HG03108 (cell line): ENCODE measurements at regions not wholly inside any gene's neighbourhood (a gene's known extent, or its start where the extent isn't known, plus 50 kb on each side); places are given as distances from the start of the nearest gene placed in this dataset.
"Not testable (repeated sequence)": the region's sequence is repeated elsewhere in the genome, so short reads cannot be mapped to it uniquely, and the experiment has no call there.

ENCODE experiments used
- ATAC-seq: cut with Tn5 transposase; IDR thresholded peaks from one replicate; pipeline ENCODE4 v1.9.1; 2021; ENCODE audit warnings: moderate library complexity; ENCODE audit not compliant: unreplicated experiment

DNA sequence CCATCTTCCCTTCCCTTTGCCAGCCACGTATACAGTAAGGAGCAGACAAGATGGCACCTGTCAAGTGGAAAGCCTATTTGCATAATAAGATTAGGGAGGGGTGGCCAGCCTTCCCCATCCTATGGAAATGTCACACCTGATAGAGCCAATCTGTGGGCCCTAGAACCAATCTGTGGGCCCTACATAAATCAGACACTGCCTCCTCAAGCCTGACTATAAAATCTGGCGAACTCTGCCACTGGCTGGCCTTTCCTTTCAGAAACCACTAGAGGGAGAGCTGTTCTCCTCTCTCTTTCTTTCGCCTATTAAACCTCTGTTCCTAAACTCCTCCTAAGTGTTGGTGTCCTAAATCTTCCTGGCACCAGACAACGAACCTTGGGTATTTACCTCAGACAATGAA, 231.5 kb upstream of the KLHL1 start:
- no peak for ATAC-seq

DNA sequence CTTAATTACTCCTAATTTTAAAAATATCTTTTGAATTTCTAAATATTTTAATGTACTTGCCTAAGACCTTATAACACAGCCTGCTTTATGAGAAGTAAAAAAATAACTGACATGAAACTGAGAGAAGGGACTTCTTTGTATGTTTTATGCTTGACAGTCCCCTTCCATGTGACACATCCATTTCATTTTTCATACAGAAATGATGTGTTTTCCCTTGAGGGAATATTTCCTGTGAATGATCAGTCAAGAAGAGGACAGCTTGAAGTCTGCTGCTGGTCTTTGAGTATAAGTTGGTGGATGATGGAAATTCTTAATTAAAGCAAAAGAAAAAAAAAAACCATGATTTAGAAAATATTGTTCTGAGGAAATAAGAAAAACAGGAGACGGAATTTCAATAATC, 230.4 kb upstream of the KLHL1 start:
- ATAC-seq = no peak

DNA sequence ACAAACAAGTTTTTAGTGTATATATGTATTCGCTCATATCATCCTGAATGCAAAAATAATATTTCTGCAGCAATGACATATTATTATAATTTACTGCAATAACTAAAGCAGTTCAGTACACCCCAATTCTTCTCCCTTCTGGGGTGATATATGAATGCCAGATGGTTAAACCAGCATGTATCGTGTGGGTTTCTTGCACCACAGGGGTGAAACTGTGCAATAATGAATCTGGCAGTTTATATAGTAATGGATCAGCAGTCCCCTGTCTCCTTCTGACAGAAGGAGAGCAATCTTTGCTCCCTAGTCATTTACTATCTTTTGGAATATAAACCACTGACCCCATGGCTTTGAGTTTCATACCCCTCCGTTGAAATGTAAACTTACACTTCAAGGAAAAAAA, 228.6 kb upstream of the KLHL1 start:
- ATAC-seq = no peak

DNA sequence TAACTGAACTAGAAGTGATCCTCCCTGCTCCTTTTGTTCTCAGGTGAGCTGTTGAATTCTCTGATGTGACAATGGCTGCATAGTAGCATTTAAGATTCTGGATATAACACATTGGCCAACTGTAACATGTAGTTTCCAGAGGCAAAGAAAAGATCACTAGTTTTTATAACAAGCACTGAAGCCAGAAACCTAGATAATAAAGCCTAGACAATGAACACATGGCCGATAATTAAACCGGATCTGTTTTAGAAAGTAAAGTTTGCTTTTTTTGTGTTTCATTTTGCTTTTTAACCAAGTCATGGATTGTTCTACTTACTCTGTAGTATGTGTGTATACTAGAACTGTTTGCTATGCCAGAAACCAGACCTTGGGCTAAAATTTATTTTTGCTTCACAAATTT, 225.5 kb upstream of the KLHL1 start:
- no peak for ATAC-seq

DNA sequence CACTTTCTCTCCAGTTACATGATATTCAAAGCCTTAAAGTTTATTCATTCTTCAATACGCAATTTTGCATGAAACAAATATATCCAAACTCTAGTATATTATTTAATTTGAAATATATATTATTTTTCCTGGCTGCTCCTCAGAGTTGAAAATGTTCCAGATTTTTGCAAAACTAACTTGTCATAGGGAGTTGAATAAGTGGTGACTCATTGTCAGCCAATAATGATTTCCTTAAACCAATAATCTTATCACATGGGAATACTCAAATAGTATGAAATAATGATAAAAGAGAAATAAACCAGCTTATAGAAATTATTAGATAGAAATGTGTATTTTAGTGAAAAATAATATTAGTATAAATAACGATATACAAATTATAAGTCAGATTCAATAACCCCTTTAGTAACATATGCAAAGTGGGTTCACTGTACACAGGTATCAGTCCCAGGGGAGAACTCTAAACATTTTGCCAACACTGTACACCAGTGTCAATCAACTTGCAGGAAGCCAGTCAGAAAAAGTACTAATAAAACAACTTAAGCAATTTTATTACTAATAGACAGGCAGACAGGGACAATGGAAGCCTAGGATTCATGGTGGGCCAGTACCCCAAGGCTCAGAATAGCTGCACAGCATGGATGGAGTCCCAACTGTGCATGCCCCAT, 222.6 kb upstream of the KLHL1 start:
- no peak for ATAC-seq

DNA sequence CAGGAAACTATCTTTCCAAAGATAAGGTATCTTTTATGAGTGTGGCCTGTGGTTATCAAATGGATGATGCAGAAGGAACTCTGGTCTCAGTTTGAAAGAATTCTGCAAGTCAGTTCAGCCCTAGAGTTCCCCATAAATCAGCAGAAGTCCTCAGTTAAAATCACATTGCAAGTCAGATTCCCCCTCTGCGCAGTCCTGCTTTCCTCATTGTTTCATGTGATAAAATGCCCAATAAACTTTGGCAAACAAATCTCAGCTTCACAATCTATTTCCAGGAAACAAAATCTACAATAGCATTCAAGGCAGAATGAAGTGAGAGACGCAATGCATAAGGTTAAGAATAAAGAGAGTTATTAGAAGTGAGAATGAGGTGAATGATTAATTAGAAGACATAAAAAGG, 216.3 kb upstream of the KLHL1 start:
- ATAC-seq = no peak

DNA sequence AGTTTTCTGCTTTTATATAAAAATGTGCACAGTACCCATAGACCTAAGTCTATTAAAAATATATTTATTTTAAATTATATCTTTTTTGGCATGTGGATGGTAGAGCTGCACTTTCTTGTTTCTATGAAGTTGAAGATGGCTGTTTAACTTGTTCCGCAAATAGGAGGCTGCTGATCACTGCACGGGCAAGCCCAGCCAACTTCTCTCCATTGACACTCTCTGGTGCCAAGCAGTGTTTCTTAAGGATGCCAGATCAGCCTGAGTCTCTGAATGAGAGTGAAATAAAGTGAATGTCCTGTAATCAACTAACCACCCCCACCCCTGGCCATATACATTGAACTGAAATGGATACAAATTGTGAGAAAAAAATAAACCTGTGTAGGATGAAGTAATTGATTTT, 202.9 kb upstream of the KLHL1 start:
- no peak for ATAC-seq

DNA sequence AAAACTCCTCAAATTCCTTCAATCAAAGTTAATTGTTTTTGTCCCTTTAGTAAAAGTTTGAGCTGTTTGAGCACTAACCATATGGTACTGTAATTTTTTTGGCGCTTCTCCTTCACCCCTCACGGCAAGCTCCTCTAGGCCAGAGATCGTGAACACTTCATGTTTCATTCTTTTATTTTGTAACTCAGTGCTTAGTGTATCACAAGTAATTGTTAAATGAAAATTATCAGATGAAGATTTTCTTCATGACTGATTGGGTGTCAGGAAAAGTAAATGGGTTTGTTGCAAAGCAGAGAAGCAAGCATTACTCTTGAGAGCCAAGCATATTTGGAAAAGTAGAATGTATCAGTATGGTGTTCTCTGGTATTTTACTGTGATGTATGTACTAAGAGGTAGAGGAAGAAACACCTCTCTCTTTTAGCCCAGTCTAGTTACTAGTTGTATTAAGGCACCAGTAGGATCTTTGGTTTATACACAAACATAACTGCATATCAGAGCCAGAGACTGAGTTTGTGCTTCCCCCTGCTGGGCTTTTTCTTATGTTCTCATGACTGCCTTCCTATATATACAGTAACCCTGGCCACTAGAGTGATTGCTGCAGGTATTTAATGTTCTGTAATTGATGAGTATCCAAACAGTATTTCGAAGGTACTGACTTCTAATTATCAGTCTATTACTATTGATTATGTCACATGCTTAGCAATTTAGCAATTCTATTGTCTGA, 202.3 kb upstream of the KLHL1 start:
- no peak for ATAC-seq

DNA sequence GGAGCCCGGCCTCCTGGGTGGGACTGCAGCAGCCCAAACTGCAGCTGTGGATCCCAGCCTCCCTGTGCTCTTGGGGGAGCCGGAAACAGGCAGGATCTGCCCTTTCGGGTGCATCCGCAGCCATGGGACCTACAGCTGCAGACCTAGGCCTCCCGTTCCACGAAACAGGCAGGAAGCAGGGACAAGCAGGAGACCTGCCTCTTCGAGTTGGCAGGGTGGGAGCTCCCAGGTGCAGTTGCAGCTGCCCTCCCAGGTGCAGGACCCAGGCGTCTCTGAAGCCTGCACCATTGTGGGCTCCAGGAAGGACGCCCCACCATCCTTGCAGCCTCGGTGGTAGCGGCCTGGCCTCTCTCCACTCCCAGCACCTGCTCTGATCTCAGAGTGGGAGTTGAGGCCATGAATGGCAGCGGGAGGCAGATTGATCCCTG, 189.0 kb upstream of the KLHL1 start:
- ATAC-seq = no peak

DNA sequence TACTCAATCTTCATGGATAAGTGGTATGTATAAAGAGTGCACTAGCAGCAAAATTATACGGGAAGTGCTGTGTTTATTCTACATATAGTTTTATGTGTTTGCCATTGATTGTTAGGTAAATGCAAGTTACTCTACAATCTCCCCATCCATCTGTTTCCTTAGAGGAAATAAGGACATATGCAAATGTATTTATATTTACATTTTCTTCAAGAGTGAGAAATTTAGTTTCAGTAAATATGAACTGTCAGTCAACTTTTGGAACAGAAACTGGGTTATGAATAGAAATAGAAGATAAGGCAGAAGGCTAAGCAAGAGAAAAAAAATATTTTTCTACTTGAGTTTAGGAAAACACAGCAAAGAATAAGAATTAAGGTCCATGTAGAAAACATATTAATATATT, 176.1 kb upstream of the KLHL1 start:
- ATAC-seq = no peak

DNA sequence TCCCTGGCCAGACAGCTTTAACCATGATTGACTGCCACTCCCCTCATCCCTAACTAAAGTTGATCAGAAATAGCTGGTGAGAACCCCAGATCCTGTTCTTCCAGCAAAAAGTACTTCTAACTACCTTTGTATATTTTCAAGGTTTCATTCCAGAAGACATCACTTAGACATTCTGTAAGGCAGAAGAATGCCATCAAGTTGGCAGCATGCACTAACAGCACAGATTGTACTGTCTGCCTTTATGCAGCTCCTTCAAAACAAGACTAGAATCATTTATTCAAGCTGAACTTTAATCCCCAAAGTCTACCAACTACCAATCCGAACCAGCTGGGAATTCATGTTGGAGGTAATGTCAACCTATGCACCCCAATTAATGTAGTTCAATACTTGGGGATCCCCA, 167.6 kb upstream of the KLHL1 start:
- no peak for ATAC-seq

DNA sequence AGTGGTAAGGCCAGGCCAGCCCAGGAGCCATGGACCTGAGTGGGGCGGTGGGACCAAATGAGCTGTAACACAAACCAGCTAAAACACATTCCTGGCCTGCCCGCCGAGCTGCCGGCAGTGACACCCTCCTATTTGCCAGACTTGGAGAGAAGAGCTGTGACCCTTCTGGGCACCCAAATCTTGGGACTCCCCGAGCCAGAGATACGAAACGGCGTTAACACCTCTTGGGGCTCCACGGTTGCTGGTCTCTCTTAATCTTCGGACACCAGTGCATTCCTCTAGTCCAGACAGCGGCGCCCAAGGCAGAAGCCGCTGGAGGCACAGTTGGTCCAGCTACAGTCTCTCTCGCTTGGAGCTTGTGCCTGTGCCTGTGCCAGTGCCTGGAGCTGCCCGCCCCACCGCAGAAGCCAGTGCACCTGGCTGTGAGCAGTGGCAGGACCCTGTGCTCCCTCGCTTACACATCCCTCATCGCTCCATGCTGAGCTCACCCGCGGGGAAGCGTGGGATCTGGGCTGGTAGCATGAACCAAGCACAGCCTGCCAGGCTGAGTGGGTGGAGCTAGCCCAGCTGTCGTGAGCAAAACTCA, 147.2 kb upstream of the KLHL1 start:
- no peak for ATAC-seq

DNA sequence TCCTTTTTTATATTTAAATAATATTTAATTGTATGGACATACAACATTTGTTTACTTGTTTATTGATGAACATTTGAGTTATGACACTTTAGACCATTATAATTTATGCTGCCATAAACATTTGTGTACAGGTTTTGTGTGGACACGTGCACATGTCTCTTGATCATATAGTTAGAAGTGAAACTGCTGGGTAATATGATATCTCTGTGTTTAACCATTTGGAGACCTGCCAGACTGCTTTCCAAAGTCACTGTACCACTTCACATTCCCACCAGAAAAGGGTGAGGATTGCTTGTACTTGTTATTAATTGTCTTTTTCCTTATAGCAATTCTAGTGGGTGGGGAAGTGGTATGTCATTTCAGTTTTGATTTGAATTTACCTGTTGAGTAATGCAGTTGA, 145.6 kb upstream of the KLHL1 start:
- ATAC-seq = no peak

DNA sequence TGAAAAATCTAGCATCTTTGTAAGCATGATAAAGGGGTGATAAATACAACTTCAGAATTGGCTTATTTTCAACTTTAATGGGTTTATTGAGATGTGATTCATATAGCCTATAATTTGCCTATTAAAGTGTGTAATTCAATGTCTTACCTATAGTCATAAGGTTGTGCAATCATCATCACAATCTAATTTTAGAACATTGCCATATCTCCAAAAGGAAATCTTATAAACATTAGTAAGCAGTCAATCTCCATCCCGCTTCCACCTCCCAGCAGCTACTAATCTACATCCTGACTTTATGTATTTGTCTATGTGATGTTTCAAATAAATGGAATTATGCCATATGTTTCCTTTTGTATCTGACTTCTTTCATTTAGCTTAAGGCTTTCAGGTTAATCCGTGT, 145.2 kb upstream of the KLHL1 start:
- ATAC-seq = no peak

DNA sequence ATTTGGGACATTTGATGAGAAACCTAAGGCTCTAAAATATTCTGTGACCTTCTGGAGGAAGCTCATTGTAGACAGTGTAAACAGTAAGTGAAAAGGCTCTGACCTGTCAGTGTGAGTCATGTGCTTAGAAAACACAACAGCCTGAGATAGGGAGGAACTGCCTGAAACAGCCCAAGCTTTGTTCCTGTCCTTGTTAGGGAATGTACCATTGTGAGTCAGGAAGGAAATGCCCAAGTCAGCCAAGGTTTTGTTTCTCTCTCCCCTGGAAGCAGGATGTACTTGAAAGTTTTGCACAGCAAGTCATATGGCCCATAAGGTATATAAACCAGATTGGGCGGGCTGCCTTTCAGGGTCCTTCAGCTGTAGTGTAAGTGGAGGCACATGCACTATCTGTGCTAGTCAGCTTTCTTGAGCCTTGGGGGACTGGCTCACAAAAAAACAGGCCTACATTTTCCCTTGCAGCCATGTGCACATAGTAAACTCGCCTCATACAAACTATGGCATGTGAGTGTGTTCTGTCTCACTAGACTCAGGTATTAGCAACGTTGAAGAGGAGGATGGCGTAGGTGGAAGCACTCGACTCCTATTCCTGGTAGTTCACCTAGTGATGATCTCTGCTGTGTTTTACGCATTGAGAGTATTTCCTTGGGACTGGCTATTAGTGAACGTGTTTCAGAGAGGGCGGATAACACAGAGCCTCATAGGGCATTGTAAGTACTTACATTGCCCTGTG, 141.2 kb upstream of the KLHL1 start:
- ATAC-seq = no peak

DNA sequence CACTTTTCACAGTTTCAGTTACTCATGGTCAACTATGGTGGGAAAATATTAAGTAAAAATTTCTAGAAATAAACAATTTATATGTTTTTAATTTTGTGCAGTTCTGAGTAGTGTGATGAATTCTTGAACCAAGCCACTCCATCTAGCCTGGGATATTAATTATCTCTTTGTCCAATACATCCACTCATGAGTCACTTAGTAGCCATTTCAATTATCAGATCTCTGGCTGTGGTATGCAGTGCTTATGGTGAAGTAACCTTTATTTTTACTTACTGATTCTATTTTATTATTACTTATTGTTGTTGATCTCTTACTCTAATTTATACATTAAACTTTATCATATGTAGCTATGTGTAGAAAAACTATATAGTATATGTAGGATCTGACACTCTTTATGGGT, 128.9 kb upstream of the KLHL1 start:
- ATAC-seq = no peak

DNA sequence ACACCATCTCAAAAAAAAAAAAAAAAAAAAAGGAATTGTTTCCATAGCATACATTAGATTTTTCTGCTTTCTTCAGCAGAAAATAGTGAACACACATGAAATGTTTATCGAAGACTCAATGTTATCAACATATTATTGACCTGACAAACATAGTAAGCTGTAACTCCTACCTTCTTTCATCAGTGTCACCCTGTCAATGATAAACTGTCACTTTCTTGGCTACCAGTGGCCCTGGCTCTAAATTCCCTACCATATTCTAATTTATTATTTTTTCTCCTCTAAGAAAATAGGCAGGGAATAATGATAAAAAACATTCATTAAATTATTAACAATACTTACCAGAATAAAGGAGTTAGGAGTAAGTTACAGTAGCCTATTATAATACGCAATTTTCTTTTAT, 127.3 kb upstream of the KLHL1 start:
- ATAC-seq = no peak

DNA sequence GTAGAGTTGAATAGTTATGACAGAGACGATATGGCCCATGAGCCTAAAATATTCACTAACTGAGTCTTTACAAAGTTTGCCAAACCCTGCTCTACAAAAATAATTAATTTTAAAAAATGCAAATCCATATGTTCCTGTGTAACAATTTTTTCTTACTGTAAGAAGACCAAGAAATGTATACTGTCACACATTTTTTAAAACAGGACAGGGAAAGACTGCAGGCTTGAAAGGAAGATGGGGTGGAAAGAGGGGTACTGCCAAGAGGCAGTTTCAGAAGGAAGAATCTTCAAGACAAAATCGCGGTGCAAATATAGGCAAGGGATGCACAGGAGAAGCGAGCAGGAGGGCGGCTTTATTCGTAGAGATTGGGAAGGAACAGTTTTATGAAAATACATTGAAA, 115.7 kb upstream of the KLHL1 start:
- ATAC-seq = no peak

DNA sequence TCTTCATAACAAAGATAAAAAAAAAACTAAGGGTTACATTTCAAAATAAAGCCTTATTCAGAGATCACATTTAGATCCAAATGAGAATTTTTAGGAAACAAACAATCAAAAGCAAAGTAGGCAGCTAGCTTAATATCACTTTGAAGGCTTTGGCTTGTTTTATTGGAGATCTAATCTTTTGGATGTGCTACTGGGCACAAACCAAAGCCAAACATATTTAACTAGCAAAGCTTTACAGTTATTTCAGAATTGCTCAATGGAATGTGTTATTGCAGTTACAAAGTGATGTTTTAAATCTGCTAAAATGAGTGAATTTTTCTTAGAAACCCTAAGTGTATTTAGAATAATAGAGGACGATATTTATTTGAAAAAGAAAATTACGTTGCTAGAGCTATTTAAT, 114.7 kb upstream of the KLHL1 start:
- no peak for ATAC-seq

DNA sequence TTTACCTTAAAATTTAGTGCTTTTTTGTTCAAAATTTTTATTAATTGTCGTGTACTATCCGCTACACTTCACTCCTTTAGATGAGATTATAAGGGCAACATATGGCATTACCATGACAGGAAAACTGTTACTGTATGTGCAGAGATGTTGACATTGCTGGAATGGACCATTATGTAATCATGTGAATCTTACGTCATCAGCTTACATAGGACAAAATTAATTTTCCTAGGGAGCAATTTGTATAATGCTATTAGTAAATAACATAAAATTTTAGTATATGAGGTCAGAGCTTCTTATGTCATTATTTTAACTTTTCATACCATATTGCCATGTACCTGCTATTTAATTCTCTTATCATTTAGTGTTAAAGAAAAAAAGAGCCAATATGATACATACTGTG, 110.4 kb upstream of the KLHL1 start:
- ATAC-seq = no peak

DNA sequence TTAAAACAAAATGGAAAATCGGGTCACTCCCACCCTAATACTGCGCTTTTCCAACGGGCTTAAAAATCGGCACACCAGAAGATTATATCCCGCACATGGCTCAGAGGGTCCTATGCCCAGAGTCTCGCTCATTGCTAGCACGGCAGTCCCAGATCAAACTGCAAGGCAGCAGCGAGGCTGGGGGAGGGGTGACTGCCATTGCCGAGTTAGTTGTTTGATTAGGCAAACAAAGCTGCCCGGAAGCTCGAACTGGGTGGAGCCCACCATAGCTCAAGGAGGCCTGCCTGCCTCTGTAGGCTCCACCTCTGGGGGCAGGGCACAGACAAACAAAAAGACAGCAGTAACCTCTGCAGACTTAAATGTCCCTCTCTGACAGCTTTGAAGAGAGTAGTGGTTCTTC, 100.7 kb upstream of the KLHL1 start:
- not testable (repeated sequence) for ATAC-seq

DNA sequence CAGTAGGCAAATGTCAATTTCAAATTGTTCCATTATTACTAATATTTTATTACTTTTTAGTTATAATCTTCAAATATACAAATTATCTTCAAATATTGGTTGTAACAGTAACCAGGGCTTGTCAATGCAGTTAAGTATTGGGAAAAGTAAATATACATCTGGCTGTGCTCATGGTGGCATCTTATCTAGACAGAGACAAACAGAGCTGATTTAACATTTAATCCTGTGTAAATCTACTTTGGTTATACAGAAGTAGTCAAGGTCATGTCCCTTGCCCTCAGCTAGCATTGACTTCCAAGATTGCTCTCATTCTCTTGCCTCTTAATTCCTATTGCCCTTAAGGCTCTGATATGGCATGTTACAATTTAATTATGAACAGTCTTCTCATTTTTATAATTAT, 98.4 kb upstream of the KLHL1 start:
- no peak for ATAC-seq
